ENCODE measurements at regions not wholly inside any gene's neighbourhood (a gene's known extent, or its start where the extent isn't known, plus 50 kb on each side); places are given as distances from the start of the nearest gene placed in this dataset.
"Not testable (repeated sequence)": the region's sequence is repeated elsewhere in the genome, so short reads cannot be mapped to it uniquely, and the experiment has no call there.

DNA sequence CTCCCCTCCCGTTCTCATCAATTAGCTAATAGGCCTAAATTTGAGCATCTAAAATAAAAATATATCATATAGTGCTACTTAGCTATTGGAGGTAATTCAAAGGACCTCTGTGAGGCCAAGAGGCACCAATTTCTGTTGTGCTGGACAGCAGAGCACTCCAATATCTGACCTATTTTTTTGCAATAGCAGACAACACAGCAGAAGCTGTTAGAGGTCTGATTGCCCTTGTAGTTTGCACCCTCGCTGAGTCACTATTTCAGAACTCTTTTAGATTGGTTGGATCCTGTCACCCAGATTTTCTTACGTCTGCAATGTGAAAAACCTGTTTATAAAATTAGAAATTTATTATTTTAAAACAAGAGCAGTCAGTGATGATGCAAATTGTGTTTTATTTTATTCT lies 184.1 kb downstream of the CEP135 start:
- TF ChIP-seq, protein P1, sequence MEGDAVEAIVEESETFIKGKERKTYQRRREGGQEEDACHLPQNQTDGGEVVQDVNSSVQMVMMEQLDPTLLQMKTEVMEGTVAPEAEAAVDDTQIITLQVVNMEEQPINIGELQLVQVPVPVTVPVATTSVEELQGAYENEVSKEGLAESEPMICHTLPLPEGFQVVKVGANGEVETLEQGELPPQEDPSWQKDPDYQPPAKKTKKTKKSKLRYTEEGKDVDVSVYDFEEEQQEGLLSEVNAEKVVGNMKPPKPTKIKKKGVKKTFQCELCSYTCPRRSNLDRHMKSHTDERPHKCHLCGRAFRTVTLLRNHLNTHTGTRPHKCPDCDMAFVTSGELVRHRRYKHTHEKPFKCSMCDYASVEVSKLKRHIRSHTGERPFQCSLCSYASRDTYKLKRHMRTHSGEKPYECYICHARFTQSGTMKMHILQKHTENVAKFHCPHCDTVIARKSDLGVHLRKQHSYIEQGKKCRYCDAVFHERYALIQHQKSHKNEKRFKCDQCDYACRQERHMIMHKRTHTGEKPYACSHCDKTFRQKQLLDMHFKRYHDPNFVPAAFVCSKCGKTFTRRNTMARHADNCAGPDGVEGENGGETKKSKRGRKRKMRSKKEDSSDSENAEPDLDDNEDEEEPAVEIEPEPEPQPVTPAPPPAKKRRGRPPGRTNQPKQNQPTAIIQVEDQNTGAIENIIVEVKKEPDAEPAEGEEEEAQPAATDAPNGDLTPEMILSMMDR (IDR thresholded peaks at IDR 0.05; ENCODE audit: insufficient read depth, low read length), result no peak
- H3K4me3 ChIP-seq (ENCODE audit: low read depth, low read length), result no peak overlapping the region
- no peak for DNase-seq (ENCODE audit: low read depth)

DNA sequence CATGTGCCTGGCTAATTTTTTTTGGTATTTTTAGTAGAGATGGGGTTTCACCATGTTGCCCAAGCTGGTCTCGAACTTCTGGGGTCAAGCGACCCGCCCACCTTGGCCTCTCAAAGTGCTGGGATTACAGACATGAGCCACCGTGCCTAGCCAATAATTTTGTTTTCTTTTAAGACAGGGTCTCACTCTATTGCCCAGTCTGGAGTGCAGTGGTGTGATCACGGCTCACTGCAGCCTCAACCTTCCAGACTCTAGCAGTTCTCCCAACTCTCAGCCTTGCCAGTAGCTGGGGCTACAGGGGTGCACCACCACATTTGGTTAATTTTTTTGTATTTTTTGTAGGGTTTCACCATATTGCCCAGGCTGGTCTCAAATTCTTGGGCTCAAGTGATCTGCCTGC lies 183.4 kb downstream of the CEP135 start:
- not testable (repeated sequence) for DNase-seq (ENCODE audit: low read depth); H3K4me3 ChIP-seq (ENCODE audit: low read depth, low read length)

DNA sequence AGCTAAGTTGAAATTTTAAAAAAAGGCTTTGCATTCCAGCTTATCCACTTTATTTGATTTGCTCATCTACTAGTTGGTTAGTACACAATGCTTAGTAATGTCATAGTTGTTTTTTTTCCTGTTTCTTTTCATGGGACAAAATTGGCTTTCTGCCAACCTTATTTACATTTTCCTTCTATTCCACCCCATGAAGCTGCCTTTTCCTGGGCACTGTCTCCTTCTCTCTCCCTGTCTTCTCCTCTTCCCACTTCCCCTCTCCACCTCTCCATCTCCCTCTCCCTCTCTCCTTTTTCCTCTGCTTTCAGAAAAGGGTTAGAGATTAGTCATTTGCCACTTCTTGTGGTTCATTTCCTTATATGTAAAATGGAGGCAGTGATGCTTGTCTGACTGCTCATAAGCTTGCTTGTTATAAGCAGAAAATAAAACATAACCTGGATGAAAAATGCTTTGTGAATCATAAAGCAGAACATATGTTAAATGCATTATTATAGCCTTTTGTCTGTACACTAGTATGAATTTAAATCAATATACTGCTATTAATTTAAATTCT lies 181.9 kb downstream of the CEP135 start:
- DNase-seq (ENCODE audit: low read depth), result no peak
- TF ChIP-seq, protein P1 (IDR thresholded peaks at IDR 0.05; ENCODE audit: insufficient read depth, low read length), result no peak
- no peak overlapping the region for H3K4me3 ChIP-seq (ENCODE audit: low read depth, low read length)

DNA sequence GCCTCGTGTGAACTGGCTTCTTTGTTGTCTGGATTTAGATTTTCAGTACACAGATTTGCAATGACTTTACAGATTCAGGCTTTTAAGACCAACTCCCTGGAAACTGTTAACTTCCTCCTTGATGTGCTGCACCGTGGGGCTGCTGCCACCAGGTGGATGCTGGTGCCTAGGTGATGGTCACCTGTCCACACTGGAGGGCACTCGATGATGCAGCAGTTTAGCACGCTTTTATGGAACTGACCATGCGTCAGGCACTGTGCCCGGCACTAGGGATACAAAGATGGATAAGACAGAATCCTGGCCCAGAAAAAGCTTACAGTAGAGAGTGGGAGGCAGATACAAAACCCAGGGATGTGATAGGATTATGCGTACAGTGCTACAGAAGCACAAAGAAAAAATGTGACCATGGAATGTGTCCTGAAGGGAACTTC lies 180.7 kb downstream of the CEP135 start:
- DNase-seq (ENCODE audit: low read depth), result no peak
- no peak overlapping the region for H3K4me3 ChIP-seq (ENCODE audit: low read depth, low read length)
- TF ChIP-seq, protein P1 (IDR thresholded peaks at IDR 0.05; ENCODE audit: insufficient read depth, low read length), result peak; percentile 9

DNA sequence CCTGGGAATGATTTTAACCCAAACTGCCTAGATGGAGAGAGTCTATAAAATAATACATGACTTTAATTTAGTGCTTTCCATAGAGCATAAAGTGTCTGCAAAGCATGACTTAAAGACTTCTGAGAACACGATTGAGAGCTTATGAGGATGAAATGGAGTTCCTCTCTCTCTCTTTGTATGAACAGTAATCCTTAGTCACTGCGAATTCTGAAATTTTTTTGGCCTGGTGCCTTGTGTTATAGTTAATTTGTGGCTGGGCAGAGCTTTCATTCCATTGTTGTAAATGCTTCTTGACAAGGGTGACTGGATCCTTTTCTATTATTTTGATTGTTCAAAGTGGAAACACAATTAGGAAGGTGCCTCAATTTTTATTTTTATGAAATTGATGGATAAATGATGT lies 179.5 kb downstream of the CEP135 start:
- no peak overlapping the region for H3K4me3 ChIP-seq (ENCODE audit: low read depth, low read length)
- peak; percentile 87 for DNase-seq (ENCODE audit: low read depth)
- TF ChIP-seq, protein P1 (IDR thresholded peaks at IDR 0.05; ENCODE audit: insufficient read depth, low read length), result no peak

DNA sequence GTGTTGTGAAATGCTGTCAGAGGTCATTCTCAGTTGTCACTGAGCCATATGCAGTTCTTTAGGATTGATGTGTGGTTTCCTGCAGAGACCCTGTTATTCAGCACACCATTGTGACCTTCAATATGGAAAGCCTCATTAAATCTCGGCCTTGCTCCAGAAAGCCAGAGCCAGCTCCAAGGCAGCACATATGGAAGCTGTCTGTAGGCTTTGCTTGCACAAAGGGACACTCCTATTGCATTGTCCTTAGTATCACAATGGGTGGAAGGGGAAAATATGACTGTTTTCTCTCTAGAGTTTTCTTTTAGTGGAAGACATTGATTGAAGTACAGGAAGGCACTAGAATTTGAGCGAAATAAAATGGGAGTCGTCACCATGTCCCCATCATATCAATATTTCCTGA lies 179.0 kb downstream of the CEP135 start:
- H3K4me3 ChIP-seq (ENCODE audit: low read depth, low read length), result no peak overlapping the region
- peak; percentile 63 for DNase-seq (ENCODE audit: low read depth)
- TF ChIP-seq, protein P1 (IDR thresholded peaks at IDR 0.05; ENCODE audit: insufficient read depth, low read length), result no peak

DNA sequence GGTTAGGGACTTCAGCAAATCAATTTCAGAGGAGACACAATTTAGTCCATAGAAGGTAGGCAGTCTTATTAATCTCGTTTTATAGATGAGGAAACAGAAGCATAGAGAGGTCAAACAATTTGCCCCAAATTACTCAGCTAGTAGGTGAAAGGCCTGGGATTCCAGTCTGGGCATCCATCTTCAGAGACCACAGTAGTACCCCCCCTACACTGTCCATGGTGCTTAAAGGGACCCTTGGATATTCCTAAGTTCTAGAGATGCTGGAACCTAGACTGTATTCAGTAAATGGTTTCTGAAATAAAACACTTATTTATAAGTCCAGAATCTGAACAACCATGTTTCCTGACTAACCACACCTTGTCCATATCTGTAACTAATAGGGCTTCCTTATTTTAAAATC lies 174.8 kb downstream of the CEP135 start:
- TF ChIP-seq, protein P1 (IDR thresholded peaks at IDR 0.05; ENCODE audit: insufficient read depth, low read length), result no peak
- no peak for DNase-seq (ENCODE audit: low read depth)
- H3K4me3 ChIP-seq (ENCODE audit: low read depth, low read length), result no peak overlapping the region

Measured in fibroblast of the aortic adventitia (primary cell).